ENCODE measurements at regions not wholly inside any gene's neighbourhood (a gene's known extent, or its start where the extent isn't known, plus 50 kb on each side); places are given as distances from the start of the nearest gene placed in this dataset.

GRCh38 chr6:71524201-71524600 lies 235.6 kb downstream of the OGFRL1 start:
- H3K4me3 ChIP-seq (ENCODE audit: low read length) = no peak overlapping the region
- no peaks in the 10 kb centered on the region for H4K20me1 ChIP-seq (ENCODE audit: insufficient read depth, low read length)
- no peak for TF ChIP-seq CTCF (IDR thresholded peaks at IDR 0.05; ENCODE audit: low read length)
- TF ChIP-seq EZH2 (optimal IDR thresholded peaks at IDR 0.05; ENCODE audit: low read depth, low read length) = no peak
- no peak for TF ChIP-seq EZH2phosphoT487 (IDR thresholded peaks at IDR 0.05; ENCODE audit: low read length)
- H3K4me1 ChIP-seq (ENCODE audit: low read length) = peaks cover 9% of the 10 kb centered on the region; the same call in 1 of the 2 replicates
- peak overlapping the region; percentile 11; the same call in 1 of the 2 replicates for H3K27ac ChIP-seq (ENCODE audit: low read length)
- H3K9me3 ChIP-seq (replicated peaks; ENCODE audit: insufficient read depth, low read length) = no peaks in the 10 kb centered on the region
- DNase-seq = no peak
- H3K27me3 ChIP-seq (replicated peaks; ENCODE audit: insufficient read depth, low read length) = no peaks in the 10 kb centered on the region
- H2AFZ ChIP-seq (ENCODE audit: low read length) = no peak overlapping the region
- no peaks in the 10 kb centered on the region for H3K9me2 ChIP-seq (replicated peaks; ENCODE audit: insufficient read depth, low read length)
- no peaks in the 10 kb centered on the region for H3F3A ChIP-seq (ENCODE audit: insufficient read depth, low read length)
- no peaks in the 10 kb centered on the region for H3K36me3 ChIP-seq (replicated peaks; ENCODE audit: insufficient read depth, low read length)
- peak overlapping the region; percentile 18; the same call in 1 of the 2 replicates for H3K4me2 ChIP-seq (ENCODE audit: low read depth, low read length)
- H3K9ac ChIP-seq (ENCODE audit: low read length) = no peak overlapping the region
- no peaks in the 10 kb centered on the region for H3K79me2 ChIP-seq (ENCODE audit: low read length)

- Histone ChIP-seq H3K4me3 (ENCODE audit: low read length) (no peak overlapping the region), H3K27me3 (replicated peaks; ENCODE audit: insufficient read depth, low read length) (no peaks in the 10 kb centered on the region), H3K36me3 (replicated peaks; ENCODE audit: insufficient read depth, low read length) (no peaks in the 10 kb centered on the region), H3K79me2 (ENCODE audit: low read length) (no peaks in the 10 kb centered on the region), H3K9me2 (replicated peaks; ENCODE audit: insufficient read depth, low read length) (no peaks in the 10 kb centered on the region), H3F3A (ENCODE audit: insufficient read depth, low read length) (no peaks in the 10 kb centered on the region), H3K4me1 (ENCODE audit: low read length) (peaks cover 9% of the 10 kb centered on the region; the same call in 1 of the 2 replicates), H4K20me1 (ENCODE audit: insufficient read depth, low read length) (no peaks in the 10 kb centered on the region), H3K27ac (ENCODE audit: low read length) (no peak overlapping the region), H2AFZ (ENCODE audit: low read length) (no peak overlapping the region), H3K4me2 (ENCODE audit: low read depth, low read length) (no peak overlapping the region), H3K9ac (ENCODE audit: low read length) (no peak overlapping the region), H3K9me3 (replicated peaks; ENCODE audit: insufficient read depth, low read length) (no peaks in the 10 kb centered on the region)
- TF ChIP-seq CTCF (IDR thresholded peaks at IDR 0.05; ENCODE audit: low read length) (no peak), EZH2 (optimal IDR thresholded peaks at IDR 0.05; ENCODE audit: low read depth, low read length) (no peak), EZH2phosphoT487 (IDR thresholded peaks at IDR 0.05; ENCODE audit: low read length) (no peak)
- no peak for DNase-seq
Observed at GRCh38 chr6:71527886-71528285, 239.3 kb downstream of the OGFRL1 start.

- Histone ChIP-seq H3K4me2 (ENCODE audit: low read depth, low read length) (no peak overlapping the region), H3K36me3 (replicated peaks; ENCODE audit: insufficient read depth, low read length) (no peaks in the 10 kb centered on the region), H3K9me3 (replicated peaks; ENCODE audit: insufficient read depth, low read length) (no peaks in the 10 kb centered on the region), H3K9ac (ENCODE audit: low read length) (no peak overlapping the region), H3K4me1 (ENCODE audit: low read length) (peaks cover 8% of the 10 kb centered on the region; the same call in 1 of the 2 replicates), H3K79me2 (ENCODE audit: low read length) (no peaks in the 10 kb centered on the region), H3K27me3 (replicated peaks; ENCODE audit: insufficient read depth, low read length) (no peaks in the 10 kb centered on the region), H3K27ac (ENCODE audit: low read length) (no peak overlapping the region), H4K20me1 (ENCODE audit: insufficient read depth, low read length) (no peaks in the 10 kb centered on the region), H2AFZ (ENCODE audit: low read length) (no peak overlapping the region), H3K9me2 (replicated peaks; ENCODE audit: insufficient read depth, low read length) (no peaks in the 10 kb centered on the region), H3K4me3 (ENCODE audit: low read length) (no peak overlapping the region), H3F3A (ENCODE audit: insufficient read depth, low read length) (no peaks in the 10 kb centered on the region)
- TF ChIP-seq EZH2 (optimal IDR thresholded peaks at IDR 0.05; ENCODE audit: low read depth, low read length) (no peak), EZH2phosphoT487 (IDR thresholded peaks at IDR 0.05; ENCODE audit: low read length) (no peak), CTCF (IDR thresholded peaks at IDR 0.05; ENCODE audit: low read length) (no peak)
- DNase-seq = no peak
Observed at GRCh38 chr6:71529026-71529425, 240.4 kb downstream of the OGFRL1 start.

Measured in MM.1S (cell line).